ENCODE measurements at regions not wholly inside any gene's neighbourhood (a gene's known extent, or its start where the extent isn't known, plus 50 kb on each side); places are given as distances from the start of the nearest gene placed in this dataset.

DNA sequence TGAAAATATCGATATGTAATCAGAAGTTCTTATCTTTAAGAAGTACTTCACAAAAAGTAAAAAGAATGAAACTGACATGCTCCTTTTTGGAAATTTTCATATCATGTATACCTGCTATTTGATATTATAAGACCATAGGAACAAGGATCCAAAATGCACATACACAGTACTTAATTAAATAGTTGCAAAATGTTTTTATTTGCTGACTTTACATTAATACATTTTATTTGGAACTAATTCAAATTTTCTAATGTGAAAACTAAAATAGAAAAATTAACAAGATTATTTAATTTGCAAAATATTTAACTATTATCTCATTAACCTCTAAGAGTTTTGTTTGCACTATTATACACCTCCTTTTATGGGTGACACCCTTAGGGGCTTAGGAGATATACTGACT lies 155.0 kb downstream of the TRAM1L1 start:
- TF ChIP-seq, protein P1, sequence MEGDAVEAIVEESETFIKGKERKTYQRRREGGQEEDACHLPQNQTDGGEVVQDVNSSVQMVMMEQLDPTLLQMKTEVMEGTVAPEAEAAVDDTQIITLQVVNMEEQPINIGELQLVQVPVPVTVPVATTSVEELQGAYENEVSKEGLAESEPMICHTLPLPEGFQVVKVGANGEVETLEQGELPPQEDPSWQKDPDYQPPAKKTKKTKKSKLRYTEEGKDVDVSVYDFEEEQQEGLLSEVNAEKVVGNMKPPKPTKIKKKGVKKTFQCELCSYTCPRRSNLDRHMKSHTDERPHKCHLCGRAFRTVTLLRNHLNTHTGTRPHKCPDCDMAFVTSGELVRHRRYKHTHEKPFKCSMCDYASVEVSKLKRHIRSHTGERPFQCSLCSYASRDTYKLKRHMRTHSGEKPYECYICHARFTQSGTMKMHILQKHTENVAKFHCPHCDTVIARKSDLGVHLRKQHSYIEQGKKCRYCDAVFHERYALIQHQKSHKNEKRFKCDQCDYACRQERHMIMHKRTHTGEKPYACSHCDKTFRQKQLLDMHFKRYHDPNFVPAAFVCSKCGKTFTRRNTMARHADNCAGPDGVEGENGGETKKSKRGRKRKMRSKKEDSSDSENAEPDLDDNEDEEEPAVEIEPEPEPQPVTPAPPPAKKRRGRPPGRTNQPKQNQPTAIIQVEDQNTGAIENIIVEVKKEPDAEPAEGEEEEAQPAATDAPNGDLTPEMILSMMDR (conservative IDR thresholded peaks at IDR 0.05), result no peak
- H3K9ac ChIP-seq (ENCODE audit: extremely low read depth, low read length, poor library complexity, severe bottlenecking), result no peak overlapping the region
- H3K4me3 Mint-ChIP-seq, result no peak overlapping the region
- no peaks in the 10 kb centered on the region for H3K36me3 ChIP-seq (ENCODE audit: control insufficient read depth, insufficient read depth, low read length)
- no peaks in the 10 kb centered on the region for H3K9me3 ChIP-seq (ENCODE audit: control insufficient read depth, low read length)
- no peaks in the 10 kb centered on the region for H3K4me1 ChIP-seq (ENCODE audit: control insufficient read depth, insufficient read depth, low read length)
- H3K27ac Mint-ChIP-seq, result no peak overlapping the region
- no peak for DNase-seq
- H3K4me3 ChIP-seq (ENCODE audit: low read length), result no peak overlapping the region
- H3K27ac ChIP-seq (ENCODE audit: low read depth, low read length), result no peak overlapping the region
- H3K27me3 Mint-ChIP-seq (ENCODE audit: insufficient read depth), result peaks cover 3% of the 10 kb centered on the region
- H3K9me3 Mint-ChIP-seq, result no peaks in the 10 kb centered on the region
- 100% methylated on average over 1 of the region's 1 CpG; no CpG with 5 or more reads in 1 of the 2 experiments for WGBS, 2 experiments (ENCODE audit: insufficient coverage in 1 of 2, insufficient read length in 1 of 2)
- peaks cover 13% of the 10 kb centered on the region for H3K4me1 Mint-ChIP-seq
- peaks cover 4% of the 10 kb centered on the region for H3K27me3 ChIP-seq (ENCODE audit: control insufficient read depth, insufficient read depth, low read length, poor library complexity, severe bottlenecking)
- no peaks in the 10 kb centered on the region for H3K36me3 Mint-ChIP-seq (ENCODE audit: low read depth)

DNA sequence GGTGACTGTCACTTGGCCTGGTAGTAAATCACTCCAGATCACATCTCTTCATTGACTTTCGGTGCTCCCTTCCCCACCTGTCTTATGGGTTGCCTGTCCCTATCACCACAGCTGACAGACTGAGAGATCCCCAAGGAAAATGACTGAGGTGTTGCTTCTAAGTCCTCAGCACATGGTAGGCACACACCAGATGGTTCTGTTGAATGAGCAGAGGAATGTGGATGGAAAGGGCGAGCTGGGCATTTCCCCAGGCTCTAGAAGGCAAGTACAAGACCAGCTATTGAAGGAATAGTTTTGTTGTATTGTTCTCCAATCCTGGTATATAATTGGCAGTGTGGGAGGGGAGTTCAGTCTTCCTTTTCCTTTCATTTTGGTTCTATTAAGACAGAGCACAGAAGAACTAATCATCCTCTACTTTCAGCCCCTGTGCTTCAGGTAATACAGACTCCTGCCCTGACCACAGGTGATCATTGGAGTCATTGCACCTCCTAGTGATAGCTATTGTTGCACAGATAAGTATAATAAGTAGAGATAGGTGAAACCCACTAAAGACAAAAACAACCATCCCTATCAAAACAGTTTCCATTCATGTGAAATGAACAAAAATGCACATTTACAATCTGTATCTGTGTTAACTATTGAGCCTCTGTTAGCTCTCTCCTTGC lies 158.6 kb downstream of the TRAM1L1 start:
- H3K4me3 Mint-ChIP-seq, result peak overlapping the region; percentile 54
- no peaks in the 10 kb centered on the region for H3K36me3 ChIP-seq (ENCODE audit: control insufficient read depth, insufficient read depth, low read length)
- no peak overlapping the region for H3K27ac ChIP-seq (ENCODE audit: low read depth, low read length)
- peaks cover 12% of the 10 kb centered on the region for H3K27me3 ChIP-seq (ENCODE audit: control insufficient read depth, insufficient read depth, low read length, poor library complexity, severe bottlenecking)
- peaks cover 9% of the 10 kb centered on the region for H3K27me3 Mint-ChIP-seq (ENCODE audit: insufficient read depth)
- 50 to 92% methylated on average over 1 to 2 of the region's 2 CpGs for WGBS, 2 experiments (ENCODE audit: insufficient coverage in 1 of 2, insufficient read length in 1 of 2)
- no peaks in the 10 kb centered on the region for H3K4me1 ChIP-seq (ENCODE audit: control insufficient read depth, insufficient read depth, low read length)
- no peaks in the 10 kb centered on the region for H3K36me3 Mint-ChIP-seq (ENCODE audit: low read depth)
- no peak overlapping the region for H3K9ac ChIP-seq (ENCODE audit: extremely low read depth, low read length, poor library complexity, severe bottlenecking)
- no peaks in the 10 kb centered on the region for H3K9me3 Mint-ChIP-seq
- DNase-seq, result peak; percentile 52
- no peak overlapping the region for H3K27ac Mint-ChIP-seq
- H3K9me3 ChIP-seq (ENCODE audit: control insufficient read depth, low read length), result no peaks in the 10 kb centered on the region
- H3K4me3 ChIP-seq (ENCODE audit: low read length), result peak overlapping the region; percentile 79
- peaks cover 15% of the 10 kb centered on the region for H3K4me1 Mint-ChIP-seq
- TF ChIP-seq, protein P1 (conservative IDR thresholded peaks at IDR 0.05), result peak; percentile 22

DNA sequence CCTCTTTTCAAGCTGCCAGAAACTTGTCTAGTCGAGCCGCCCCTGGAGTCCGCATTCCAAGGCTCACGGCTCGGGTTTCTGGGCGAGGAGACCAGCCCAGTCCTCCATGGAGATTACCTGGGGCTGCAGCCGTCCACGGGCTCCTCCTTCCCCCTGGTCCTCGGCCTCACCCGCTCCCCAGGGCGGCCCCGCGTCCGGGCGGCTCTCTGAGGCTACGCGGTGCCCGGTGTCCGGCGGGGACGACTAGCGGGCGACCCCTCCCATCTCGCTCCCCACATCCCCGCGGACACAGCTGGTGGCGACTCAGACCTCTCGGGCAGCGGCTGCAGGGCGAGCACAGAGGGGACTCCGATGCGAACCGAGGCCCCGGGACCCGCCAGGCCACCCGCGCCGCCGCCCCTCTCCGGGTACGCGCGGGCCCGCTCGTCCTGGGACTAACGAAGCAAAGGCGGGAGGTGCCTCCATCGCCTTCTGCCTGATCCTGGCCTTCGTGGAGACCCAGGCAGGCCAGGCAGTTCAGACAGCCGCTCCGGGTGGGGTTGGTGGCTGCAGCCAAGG lies 159.4 kb downstream of the TRAM1L1 start:
- H3K9ac ChIP-seq (ENCODE audit: extremely low read depth, low read length, poor library complexity, severe bottlenecking), result peak overlapping the region; percentile 49
- H3K27me3 ChIP-seq (ENCODE audit: control insufficient read depth, insufficient read depth, low read length, poor library complexity, severe bottlenecking), result peaks cover 12% of the 10 kb centered on the region
- Mint-ChIP-seq H3K36me3 (ENCODE audit: low read depth) (no peaks in the 10 kb centered on the region), H3K4me3 (peak overlapping the region; percentile 54), H3K9me3 (no peaks in the 10 kb centered on the region), H3K27ac (no peak overlapping the region), H3K27me3 (ENCODE audit: insufficient read depth) (peaks cover 9% of the 10 kb centered on the region), H3K4me1 (peaks cover 15% of the 10 kb centered on the region)
- H3K9me3 ChIP-seq (ENCODE audit: control insufficient read depth, low read length), result no peaks in the 10 kb centered on the region
- H3K36me3 ChIP-seq (ENCODE audit: control insufficient read depth, insufficient read depth, low read length), result no peaks in the 10 kb centered on the region
- H3K27ac ChIP-seq (ENCODE audit: low read depth, low read length), result no peak overlapping the region
- peak; percentile 86 for DNase-seq
- 2 to 6% methylated on average over 12 to 51 of the region's 51 CpGs for WGBS, 2 experiments (ENCODE audit: insufficient coverage in 1 of 2, insufficient read length in 1 of 2)
- peak overlapping the region; percentile 79 for H3K4me3 ChIP-seq (ENCODE audit: low read length)
- no peaks in the 10 kb centered on the region for H3K4me1 ChIP-seq (ENCODE audit: control insufficient read depth, insufficient read depth, low read length)
- TF ChIP-seq, protein P1 (conservative IDR thresholded peaks at IDR 0.05), result no peak

Data from endodermal cell (in vitro differentiated cells).